Endodermal cell (in vitro differentiated cells): ENCODE measurements at regions not wholly inside any gene's neighbourhood (a gene's known extent, or its start where the extent isn't known, plus 50 kb on each side); places are given as distances from the start of the nearest gene placed in this dataset.
"Not testable (repeated sequence)": the region's sequence is repeated elsewhere in the genome, so short reads cannot be mapped to it uniquely, and the experiment has no call there.

ENCODE experiments used
- DNase-seq: peaks from one replicate; pipeline ENCODE4 v3.0.0-alpha.2; 2017
- H3K27ac ChIP-seq: 2 replicates; pipeline ENCODE4 v1.5.1; 2013; ENCODE audit warnings: mild to moderate bottlenecking, low read depth, low read length, moderate library complexity
- H3K27me3 ChIP-seq: 2 replicates; pipeline ENCODE4 v1.6.1; 2013; ENCODE audit warnings: mild to moderate bottlenecking, low read length, moderate library complexity; ENCODE audit not compliant: insufficient read depth, control insufficient read depth, poor library complexity, severe bottlenecking
- H3K36me3 ChIP-seq: 2 replicates; pipeline ENCODE4 v1.7.0; 2013; ENCODE audit warnings: mild to moderate bottlenecking, low read length, moderate library complexity; ENCODE audit not compliant: control insufficient read depth, insufficient read depth
- H3K4me1 ChIP-seq: one replicate; pipeline ENCODE4 v1.7.0; 2013; ENCODE audit warnings: low read length; ENCODE audit not compliant: control insufficient read depth, insufficient read depth
- H3K4me3 ChIP-seq: 2 replicates; pipeline ENCODE4 v1.5.1; 2013; ENCODE audit warnings: mild to moderate bottlenecking, low read length, moderate library complexity
- H3K9ac ChIP-seq: 2 replicates; pipeline ENCODE4 v1.6.1; 2013; ENCODE audit warnings: mild to moderate bottlenecking, low read length, moderate library complexity; ENCODE audit not compliant: poor library complexity, severe bottlenecking; ENCODE audit errors: extremely low read depth
- H3K9me3 ChIP-seq: 2 replicates; pipeline ENCODE4 v1.6.1; 2013; ENCODE audit warnings: mild to moderate bottlenecking, low read length, moderate library complexity; ENCODE audit not compliant: control insufficient read depth
- H3K27ac Mint-ChIP-seq: 2 replicates; pipeline ENCODE4 v1.8.0; 2020; ENCODE audit warnings: mixed read lengths
- H3K27me3 Mint-ChIP-seq: 2 replicates; pipeline ENCODE4 v1.8.0; 2021; ENCODE audit warnings: mild to moderate bottlenecking, mixed read lengths; ENCODE audit not compliant: insufficient read depth
- H3K36me3 Mint-ChIP-seq: 2 replicates; pipeline ENCODE4 v1.8.0; 2020; ENCODE audit warnings: low read depth, mixed read lengths
- H3K4me1 Mint-ChIP-seq: 2 replicates; pipeline ENCODE4 v1.8.0; 2020; ENCODE audit warnings: mixed read lengths
- H3K4me3 Mint-ChIP-seq: 2 replicates; pipeline ENCODE4 v1.8.0; 2020; ENCODE audit warnings: mild to moderate bottlenecking, moderate library complexity, mixed read lengths
- H3K9me3 Mint-ChIP-seq: 2 replicates; pipeline ENCODE4 v1.8.0; 2020; ENCODE audit warnings: mild to moderate bottlenecking, mixed read lengths
- CTCF ChIP-seq: fragments of 200-600 bp; sonication (generic); conservative IDR thresholded peaks from 2 replicates; pipeline ENCODE4 v1.5.0; 2021; ENCODE audit warnings: antibody characterized with exemption, mild to moderate bottlenecking
- WGBS, 2 experiments: methylation state at CpG; one replicate each; pipeline versions ENCODE4 v1.1.5 to v1.1.7; 2013; ENCODE audit warnings: missing lambda C conversion rate in 2 of 2, mixed read lengths in 1 of 2; ENCODE audit not compliant: insufficient coverage in 1 of 2, insufficient read length in 1 of 2; 5-methylcytosine and 5-hydroxymethylcytosine counted together

GRCh38 chr3:78337801-78338211 lies 1297.9 kb downstream of the ROBO2 start:
- H3K4me3 ChIP-seq, result no peak overlapping the region
- no peaks in the 10 kb centered on the region for H3K9me3 ChIP-seq
- no peaks in the 10 kb centered on the region for H3K36me3 ChIP-seq
- WGBS, 2 experiments, result 67 to 76% methylated on average over 1 to 2 of the region's 2 CpGs
- H3K36me3 Mint-ChIP-seq, result peaks cover 4% of the 10 kb centered on the region
- H3K4me1 ChIP-seq, result no peaks in the 10 kb centered on the region
- DNase-seq, result no peak
- no peak overlapping the region for H3K27ac ChIP-seq
- no peak for TF ChIP-seq CTCF
- H3K27me3 ChIP-seq, result no peaks in the 10 kb centered on the region
- H3K4me3 Mint-ChIP-seq, result no peak overlapping the region
- H3K9ac ChIP-seq, result no peak overlapping the region
- no peak overlapping the region for H3K27ac Mint-ChIP-seq
- peaks cover 17% of the 10 kb centered on the region for H3K4me1 Mint-ChIP-seq
- H3K9me3 Mint-ChIP-seq, result peaks cover 4% of the 10 kb centered on the region
- H3K27me3 Mint-ChIP-seq, result no peaks in the 10 kb centered on the region

- H3K27me3 Mint-ChIP-seq, result no peaks in the 10 kb centered on the region
- H3K9me3 Mint-ChIP-seq, result peaks cover 4% of the 10 kb centered on the region
- H3K9me3 ChIP-seq, result no peaks in the 10 kb centered on the region
- no peaks in the 10 kb centered on the region for H3K4me1 ChIP-seq
- H3K9ac ChIP-seq, result no peak overlapping the region
- H3K27ac ChIP-seq, result no peak overlapping the region
- H3K36me3 ChIP-seq, result no peaks in the 10 kb centered on the region
- H3K27ac Mint-ChIP-seq, result no peak overlapping the region
- peaks cover 4% of the 10 kb centered on the region for H3K36me3 Mint-ChIP-seq
- H3K4me1 Mint-ChIP-seq, result peaks cover 17% of the 10 kb centered on the region
- H3K4me3 Mint-ChIP-seq, result no peak overlapping the region
- no peaks in the 10 kb centered on the region for H3K27me3 ChIP-seq
- no peak for TF ChIP-seq CTCF
- DNase-seq, result no peak
- WGBS, 2 experiments, result 93 to 97% methylated on average over 2 of the region's 2 CpGs
- no peak overlapping the region for H3K4me3 ChIP-seq
Observed at GRCh38 chr3:78338405-78338804, 1298.5 kb downstream of the ROBO2 start.

- no peak for DNase-seq
- peaks cover 40% of the 10 kb centered on the region for H3K4me1 Mint-ChIP-seq
- Histone ChIP-seq H3K27me3 (no peaks in the 10 kb centered on the region), H3K36me3 (no peaks in the 10 kb centered on the region), H3K4me1 (peaks cover 4% of the 10 kb centered on the region), H3K9me3 (no peaks in the 10 kb centered on the region), H3K9ac (no peak overlapping the region), H3K4me3 (no peak overlapping the region), H3K27ac (no peak overlapping the region)
- no peak overlapping the region for H3K4me3 Mint-ChIP-seq
- H3K36me3 Mint-ChIP-seq, result peaks cover 4% of the 10 kb centered on the region
- WGBS, 2 experiments, result no CpG with 5 or more reads among the region's 1 CpG
- H3K27me3 Mint-ChIP-seq, result no peaks in the 10 kb centered on the region
- no peak for TF ChIP-seq CTCF
- no peak overlapping the region for H3K27ac Mint-ChIP-seq
- peaks cover 10% of the 10 kb centered on the region for H3K9me3 Mint-ChIP-seq
Observed at GRCh38 chr3:78343221-78343620, 1303.3 kb downstream of the ROBO2 start.

GRCh38 chr3:78344267-78344666 lies 1304.4 kb downstream of the ROBO2 start:
- H3K4me1 ChIP-seq, H3K36me3 Mint-ChIP-seq, H3K27ac ChIP-seq, H3K9me3 ChIP-seq, H3K27ac Mint-ChIP-seq, DNase-seq, H3K4me3 ChIP-seq, H3K4me3 Mint-ChIP-seq, H3K27me3 ChIP-seq, H3K27me3 Mint-ChIP-seq, H3K36me3 ChIP-seq, H3K9ac ChIP-seq: not testable (repeated sequence)
- 58 to 84% methylated on average over 6 to 10 of the region's 10 CpGs for WGBS, 2 experiments
- Mint-ChIP-seq H3K9me3 (peaks cover 10% of the 10 kb centered on the region), H3K4me1 (peaks cover 36% of the 10 kb centered on the region)
